Activated B cell treated with CpG ODN at 0.5 μM for 24 hours (primary cell): ENCODE measurements at regions not wholly inside any gene's neighbourhood (a gene's known extent, or its start where the extent isn't known, plus 50 kb on each side); places are given as distances from the start of the nearest gene placed in this dataset.
"Not testable (repeated sequence)": the region's sequence is repeated elsewhere in the genome, so short reads cannot be mapped to it uniquely, and the experiment has no call there.

ENCODE experiments used
- ATAC-seq: fragments of 200-7000 bp; cut with Tn5 transposase; one replicate; pipeline ENCODE4 v1.10.0; 2021; ENCODE audit warnings: low read depth, mild to moderate bottlenecking, moderate library complexity
- CTCF ChIA-PET: fragments of 350-600 bp; sonication (Branson Sonifier 250); formaldehyde crosslinking; loops from one replicate; lab custom pipeline; 2021; ENCODE audit warnings: antibody characterized with exemption; lab: Charles Lee
- POLR2A ChIA-PET: fragments of 350-600 bp; sonication (Branson Sonifier 250); formaldehyde crosslinking; loops from one replicate; lab custom pipeline; 2021; ENCODE audit warnings: antibody characterized with exemption; lab: Charles Lee
- DNase-seq: peaks from one replicate; pipeline ENCODE4 v3.0.0; 2022
- H3K27ac Mint-ChIP-seq: one replicate; pipeline ENCODE4 v1.8.0; 2020; ENCODE audit warnings: mixed read lengths
- H3K27me3 Mint-ChIP-seq: one replicate; pipeline ENCODE4 v1.8.0; 2021; ENCODE audit warnings: mixed read lengths
- H3K36me3 Mint-ChIP-seq: one replicate; pipeline ENCODE4 v1.8.0; 2021; ENCODE audit warnings: low read depth, mixed read lengths
- H3K4me1 Mint-ChIP-seq: one replicate; pipeline ENCODE4 v1.8.0; 2021; ENCODE audit warnings: mixed read lengths
- H3K4me3 Mint-ChIP-seq: one replicate; pipeline ENCODE4 v1.8.0; 2020; ENCODE audit warnings: mild to moderate bottlenecking, mixed read lengths
- H3K9me3 Mint-ChIP-seq: one replicate; pipeline ENCODE4 v1.8.0; 2020; ENCODE audit warnings: mixed read lengths
- intact Hi-C: fragments of 100-400 bp; cut with micrococcal nuclease; formaldehyde crosslinking; loops from one replicate; pipeline ENCODE4 v1.15.1; 2024
- TF ChIP-seq, protein P1 (sequence below): fragments of 200-600 bp; IDR thresholded peaks from one replicate; pipeline ENCODE4 v1.8.0; 2022; ENCODE audit warnings: antibody characterized with exemption, mild to moderate bottlenecking

DNA sequence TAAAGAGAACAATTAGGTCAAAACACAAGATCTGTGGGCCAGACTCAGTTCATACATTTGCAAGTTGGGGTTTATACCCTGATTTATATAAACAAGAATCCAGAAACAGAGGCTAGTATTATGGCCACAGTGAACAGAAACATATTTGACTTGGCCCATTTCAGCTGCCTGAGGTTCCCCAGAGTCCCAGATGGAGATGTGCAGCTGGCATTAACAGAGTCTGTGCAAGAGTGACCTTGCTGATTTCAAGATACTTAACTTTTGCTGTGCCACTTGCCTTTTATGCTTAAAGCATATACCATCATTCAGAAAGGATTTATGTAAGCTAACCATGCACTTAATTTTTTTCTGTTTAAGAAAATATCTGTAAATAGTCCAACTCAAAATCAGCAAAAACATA lies 636.3 kb downstream of the TRIB2 start:
- no peaks in the 10 kb centered on the region for H3K4me1 Mint-ChIP-seq
- TF ChIP-seq, protein P1, sequence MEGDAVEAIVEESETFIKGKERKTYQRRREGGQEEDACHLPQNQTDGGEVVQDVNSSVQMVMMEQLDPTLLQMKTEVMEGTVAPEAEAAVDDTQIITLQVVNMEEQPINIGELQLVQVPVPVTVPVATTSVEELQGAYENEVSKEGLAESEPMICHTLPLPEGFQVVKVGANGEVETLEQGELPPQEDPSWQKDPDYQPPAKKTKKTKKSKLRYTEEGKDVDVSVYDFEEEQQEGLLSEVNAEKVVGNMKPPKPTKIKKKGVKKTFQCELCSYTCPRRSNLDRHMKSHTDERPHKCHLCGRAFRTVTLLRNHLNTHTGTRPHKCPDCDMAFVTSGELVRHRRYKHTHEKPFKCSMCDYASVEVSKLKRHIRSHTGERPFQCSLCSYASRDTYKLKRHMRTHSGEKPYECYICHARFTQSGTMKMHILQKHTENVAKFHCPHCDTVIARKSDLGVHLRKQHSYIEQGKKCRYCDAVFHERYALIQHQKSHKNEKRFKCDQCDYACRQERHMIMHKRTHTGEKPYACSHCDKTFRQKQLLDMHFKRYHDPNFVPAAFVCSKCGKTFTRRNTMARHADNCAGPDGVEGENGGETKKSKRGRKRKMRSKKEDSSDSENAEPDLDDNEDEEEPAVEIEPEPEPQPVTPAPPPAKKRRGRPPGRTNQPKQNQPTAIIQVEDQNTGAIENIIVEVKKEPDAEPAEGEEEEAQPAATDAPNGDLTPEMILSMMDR = no peak
- CTCF ChIA-PET = no interaction called here
- ATAC-seq (no peak), DNase-seq (no peak)
- POLR2A ChIA-PET = no interaction called here
- no peaks in the 10 kb centered on the region for H3K36me3 Mint-ChIP-seq
- intact Hi-C loops = no loop called here
- H3K27me3 Mint-ChIP-seq = no peaks in the 10 kb centered on the region
- H3K27ac Mint-ChIP-seq = no peak overlapping the region
- no peak overlapping the region for H3K4me3 Mint-ChIP-seq
- H3K9me3 Mint-ChIP-seq = no peaks in the 10 kb centered on the region

DNA sequence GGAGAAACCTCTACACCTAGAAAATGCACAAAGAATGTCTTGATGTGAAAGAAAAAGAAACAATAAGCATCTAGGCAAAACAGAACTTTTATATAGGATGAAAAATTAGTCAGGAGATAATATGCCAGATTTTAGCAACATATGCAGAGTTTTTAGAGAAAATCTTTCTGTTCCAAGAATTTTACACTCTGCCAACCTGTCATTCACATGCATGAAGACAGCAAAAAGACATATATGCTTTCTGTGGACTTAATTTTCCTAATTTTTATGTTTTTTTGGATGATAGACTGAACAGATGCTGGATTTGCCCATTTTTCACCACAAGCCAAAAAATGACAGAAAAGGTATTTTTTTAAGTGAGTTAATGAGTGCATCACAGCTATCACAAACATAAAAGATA lies 637.3 kb downstream of the TRIB2 start:
- no peaks in the 10 kb centered on the region for H3K27me3 Mint-ChIP-seq
- no peak for DNase-seq
- ChIA-PET CTCF (no interaction called here), POLR2A (no interaction called here)
- H3K9me3 Mint-ChIP-seq = no peaks in the 10 kb centered on the region
- H3K4me3 Mint-ChIP-seq = no peak overlapping the region
- intact Hi-C loops = no loop called here
- no peaks in the 10 kb centered on the region for H3K36me3 Mint-ChIP-seq
- H3K27ac Mint-ChIP-seq = no peak overlapping the region
- TF ChIP-seq, protein P1 = no peak
- no peaks in the 10 kb centered on the region for H3K4me1 Mint-ChIP-seq
- no peak for ATAC-seq

DNA sequence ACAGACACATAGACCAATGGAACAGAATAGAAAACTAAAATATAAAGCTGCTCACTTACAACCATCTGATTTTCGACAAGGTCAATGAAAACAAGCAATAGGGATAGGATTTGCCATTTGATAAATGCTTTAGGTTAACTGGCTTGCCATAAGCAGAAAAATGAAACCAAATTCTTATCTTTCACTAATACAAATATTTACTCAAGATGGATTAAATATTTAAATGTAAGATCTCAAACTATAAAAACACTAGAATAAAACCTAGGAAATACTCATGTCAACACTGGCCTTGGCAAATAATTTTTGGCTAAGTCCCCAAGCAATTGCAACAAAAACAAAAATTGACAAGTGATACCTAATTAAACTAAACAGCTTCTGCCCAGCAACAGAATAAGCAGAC lies 665.2 kb downstream of the TRIB2 start:
- POLR2A ChIA-PET, H3K36me3 Mint-ChIP-seq, DNase-seq, ATAC-seq, H3K9me3 Mint-ChIP-seq, CTCF ChIA-PET, intact Hi-C loops, H3K27ac Mint-ChIP-seq, H3K4me3 Mint-ChIP-seq, H3K4me1 Mint-ChIP-seq, H3K27me3 Mint-ChIP-seq: not testable (repeated sequence)

DNA sequence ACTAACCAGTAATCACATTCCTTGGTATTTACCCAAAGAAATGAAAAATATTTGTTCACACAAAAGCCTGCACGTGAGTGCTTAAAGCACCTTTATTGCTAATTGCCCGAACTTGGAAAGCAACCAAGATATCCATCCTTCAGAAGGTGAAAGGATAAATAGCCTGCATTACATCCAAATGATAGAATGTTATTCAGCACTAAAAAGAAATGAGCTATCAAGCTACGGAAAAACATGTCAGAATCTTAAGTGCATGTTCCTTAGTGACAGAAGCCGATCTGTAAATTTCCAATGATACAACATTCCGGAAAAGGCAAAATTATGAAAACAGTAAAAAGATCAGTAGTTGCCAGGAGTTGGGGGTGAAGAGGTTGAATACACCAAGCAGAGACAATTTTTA lies 672.4 kb downstream of the TRIB2 start:
- DNase-seq, CTCF ChIA-PET, H3K4me3 Mint-ChIP-seq, ATAC-seq, POLR2A ChIA-PET, intact Hi-C loops, H3K27ac Mint-ChIP-seq, H3K9me3 Mint-ChIP-seq, H3K36me3 Mint-ChIP-seq, H3K4me1 Mint-ChIP-seq, H3K27me3 Mint-ChIP-seq: not testable (repeated sequence)

DNA sequence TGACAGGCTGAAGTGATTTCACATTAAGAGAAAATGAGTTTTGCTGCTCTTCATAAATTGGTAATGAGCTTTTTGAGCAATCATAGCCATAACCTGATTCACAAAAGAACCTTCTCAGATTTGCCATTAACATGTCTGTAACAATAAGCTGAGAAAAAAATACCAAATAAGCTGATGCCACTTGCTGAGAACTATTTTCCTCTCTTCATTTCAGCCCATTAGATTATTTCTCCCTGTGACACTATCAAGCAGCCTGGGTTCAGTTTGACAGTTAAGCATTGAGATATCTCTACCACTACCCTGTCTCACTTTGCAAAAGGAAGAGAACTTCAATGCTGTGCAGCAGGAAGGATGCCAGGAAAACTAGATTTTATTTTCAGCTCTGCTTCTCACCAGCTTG lies 673.9 kb downstream of the TRIB2 start:
- intact Hi-C loops = no loop called here
- no peaks in the 10 kb centered on the region for H3K9me3 Mint-ChIP-seq
- no peak for DNase-seq
- H3K27ac Mint-ChIP-seq = no peak overlapping the region
- ATAC-seq = no peak
- POLR2A ChIA-PET = no interaction called here
- H3K4me1 Mint-ChIP-seq = no peaks in the 10 kb centered on the region
- CTCF ChIA-PET = no interaction called here
- no peak overlapping the region for H3K4me3 Mint-ChIP-seq
- no peaks in the 10 kb centered on the region for H3K36me3 Mint-ChIP-seq
- H3K27me3 Mint-ChIP-seq = no peaks in the 10 kb centered on the region
- TF ChIP-seq, protein P1 = no peak

DNA sequence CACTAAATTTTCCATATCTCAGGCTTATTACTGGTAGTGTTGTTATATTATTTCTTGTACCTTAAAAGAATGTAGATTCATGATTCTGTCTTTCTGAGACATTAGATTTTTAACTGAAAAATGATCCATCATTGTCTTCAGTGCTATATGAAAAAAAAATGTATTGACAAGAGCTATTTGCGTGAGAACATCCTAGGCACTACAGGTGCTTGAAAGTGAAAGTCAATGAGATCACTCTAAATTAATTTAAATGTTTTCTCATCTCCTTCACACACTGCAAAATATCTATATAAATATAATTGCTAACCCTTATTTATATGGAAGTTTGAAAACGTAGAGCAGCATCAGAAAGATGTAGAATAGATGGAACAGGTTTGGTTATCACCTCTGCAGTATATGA lies 684.6 kb downstream of the TRIB2 start:
- DNase-seq (no peak), ATAC-seq (no peak)
- ChIA-PET POLR2A (no interaction called here), CTCF (no interaction called here)
- H3K27ac Mint-ChIP-seq = no peak overlapping the region
- H3K27me3 Mint-ChIP-seq = no peaks in the 10 kb centered on the region
- intact Hi-C loops = no loop called here
- no peaks in the 10 kb centered on the region for H3K4me1 Mint-ChIP-seq
- H3K9me3 Mint-ChIP-seq = peaks cover 6% of the 10 kb centered on the region
- no peaks in the 10 kb centered on the region for H3K36me3 Mint-ChIP-seq
- no peak overlapping the region for H3K4me3 Mint-ChIP-seq
- TF ChIP-seq, protein P1 = no peak
